Suprapubic skin (tissue), 4 donors: ENCODE measurements at regions not wholly inside any gene's neighbourhood (a gene's known extent, or its start where the extent isn't known, plus 50 kb on each side); places are given as distances from the start of the nearest gene placed in this dataset.

Source experiments
- DNase-seq, 2 donors: peaks; one replicate each; pipeline ENCODE4 v3.0.0-alpha.2; 2019; ENCODE audit warnings: low spot score in 2 of 2
- H3K27ac ChIP-seq: fragments of 200-600 bp; sonication (generic); one replicate; pipeline ENCODE4 v1.5.1; 2019
- H3K27me3 ChIP-seq: fragments of 200-600 bp; sonication (generic); one replicate; pipeline ENCODE4 v1.5.1; 2019
- H3K36me3 ChIP-seq: fragments of 200-600 bp; sonication (generic); one replicate; pipeline ENCODE4 v1.5.1; 2019
- H3K4me1 ChIP-seq: fragments of 200-600 bp; sonication (generic); one replicate; pipeline ENCODE4 v1.5.1; 2019
- H3K4me3 ChIP-seq: fragments of 200-600 bp; sonication (generic); one replicate; pipeline ENCODE4 v1.5.1; 2019; ENCODE audit warnings: mild to moderate bottlenecking
- H3K9me3 ChIP-seq: fragments of 200-600 bp; sonication (generic); one replicate; pipeline ENCODE4 v1.5.1; 2019
- CTCF ChIP-seq, 2 donors: fragments of 200-600 bp in 1 of 2; fragments of 450-650 bp in 1 of 2; sonication (generic) in 1 of 2; IDR thresholded peaks; one replicate each; pipeline ENCODE4 v1.5.1; 2016 to 2019; ENCODE audit warnings: antibody characterized with exemption in 2 of 2, mild to moderate bottlenecking in 1 of 2, moderate library complexity in 1 of 2
- EP300 ChIP-seq: sonication (generic); formaldehyde crosslinking; IDR thresholded peaks from one replicate; pipeline ENCODE4 v1.6.1; 2017; ENCODE audit warnings: antibody characterized with exemption
- POLR2A ChIP-seq, 2 donors: fragments of 450-650 bp; IDR thresholded peaks; one replicate each; pipeline ENCODE4 v1.6.1; 2017; ENCODE audit warnings: antibody characterized with exemption in 2 of 2, mild to moderate bottlenecking in 2 of 2, moderate library complexity in 2 of 2
- POLR2AphosphoS5 ChIP-seq, 3 donors: sonication (generic); formaldehyde crosslinking; IDR thresholded peaks; one replicate each; pipeline ENCODE4 v1.6.1; 2017; ENCODE audit warnings: antibody characterized with exemption in 3 of 3
- WGBS: methylation state at CpG from one replicate; pipeline ENCODE4 v1.1.5; 2018; 5-methylcytosine and 5-hydroxymethylcytosine counted together

GRCh38 chr2:15866563-15867193, 73.7 kb upstream of the MYCN start:
- 83% methylated on average over 3 of the region's 3 CpGs for WGBS
- TF ChIP-seq POLR2AphosphoS5 (IDR thresholded peaks at IDR 0.05), result no peak
- no peak for TF ChIP-seq POLR2A (IDR thresholded peaks at IDR 0.05)
- TF ChIP-seq EP300, result no peak
- no peak for TF ChIP-seq CTCF (IDR thresholded peaks at IDR 0.05)
- no peaks in the 10 kb centered on the region for H3K4me1 ChIP-seq
- no peak for DNase-seq
- no peaks in the 10 kb centered on the region for H3K36me3 ChIP-seq
- no peak overlapping the region for H3K27ac ChIP-seq
- H3K4me3 ChIP-seq, result no peak overlapping the region
- no peaks in the 10 kb centered on the region for H3K9me3 ChIP-seq
- H3K27me3 ChIP-seq, result no peaks in the 10 kb centered on the region

- no peak overlapping the region for H3K27ac ChIP-seq
- 93% methylated on average over 8 of the region's 8 CpGs for WGBS
- TF ChIP-seq POLR2A (IDR thresholded peaks at IDR 0.05), result no peak
- no peak for TF ChIP-seq EP300
- TF ChIP-seq POLR2AphosphoS5 (IDR thresholded peaks at IDR 0.05), result no peak
- TF ChIP-seq CTCF (IDR thresholded peaks at IDR 0.05), result no peak
- H3K4me3 ChIP-seq, result no peak overlapping the region
- no peaks in the 10 kb centered on the region for H3K9me3 ChIP-seq
- H3K27me3 ChIP-seq, result no peaks in the 10 kb centered on the region
- DNase-seq, result no peak
- H3K36me3 ChIP-seq, result no peaks in the 10 kb centered on the region
- no peaks in the 10 kb centered on the region for H3K4me1 ChIP-seq
Measured at GRCh38 chr2:15867194-15868171, 72.9 kb upstream of the MYCN start.

- H3K27me3 ChIP-seq, result no peaks in the 10 kb centered on the region
- no peak overlapping the region for H3K4me3 ChIP-seq
- WGBS, result 83% methylated on average over 1 of the region's 1 CpG
- no peaks in the 10 kb centered on the region for H3K9me3 ChIP-seq
- H3K36me3 ChIP-seq, result no peaks in the 10 kb centered on the region
- no peak for DNase-seq
- H3K4me1 ChIP-seq, result no peaks in the 10 kb centered on the region
- no peak overlapping the region for H3K27ac ChIP-seq
- TF ChIP-seq CTCF (IDR thresholded peaks at IDR 0.05) (no peak), POLR2A (IDR thresholded peaks at IDR 0.05) (no peak), POLR2AphosphoS5 (IDR thresholded peaks at IDR 0.05) (no peak), EP300 (no peak)
Measured at GRCh38 chr2:15868186-15868585, 72.2 kb upstream of the MYCN start.

GRCh38 chr2:15868704-15869103, 71.6 kb upstream of the MYCN start:
- H3K4me3 ChIP-seq, result no peak overlapping the region
- H3K4me1 ChIP-seq, result no peaks in the 10 kb centered on the region
- H3K36me3 ChIP-seq, result no peaks in the 10 kb centered on the region
- no peak overlapping the region for H3K27ac ChIP-seq
- no peak for DNase-seq
- no peaks in the 10 kb centered on the region for H3K27me3 ChIP-seq
- TF ChIP-seq CTCF (IDR thresholded peaks at IDR 0.05) (no peak), POLR2AphosphoS5 (IDR thresholded peaks at IDR 0.05) (no peak), EP300 (no peak), POLR2A (IDR thresholded peaks at IDR 0.05) (no peak)
- 94% methylated on average over 2 of the region's 2 CpGs for WGBS
- H3K9me3 ChIP-seq, result no peaks in the 10 kb centered on the region

GRCh38 chr2:15869396-15869795, 71.0 kb upstream of the MYCN start:
- H3K27me3 ChIP-seq, result no peaks in the 10 kb centered on the region
- no peaks in the 10 kb centered on the region for H3K36me3 ChIP-seq
- H3K9me3 ChIP-seq, result no peaks in the 10 kb centered on the region
- no peaks in the 10 kb centered on the region for H3K4me1 ChIP-seq
- TF ChIP-seq POLR2AphosphoS5 (IDR thresholded peaks at IDR 0.05) (no peak), POLR2A (IDR thresholded peaks at IDR 0.05) (no peak), EP300 (no peak), CTCF (IDR thresholded peaks at IDR 0.05) (no peak)
- no peak overlapping the region for H3K4me3 ChIP-seq
- no peak overlapping the region for H3K27ac ChIP-seq
- 83% methylated on average over 3 of the region's 3 CpGs for WGBS
- no peak for DNase-seq
